MM.1S (cell line): ENCODE measurements at regions not wholly inside any gene's neighbourhood (a gene's known extent, or its start where the extent isn't known, plus 50 kb on each side); places are given as distances from the start of the nearest gene placed in this dataset.

ENCODE experiments used
- EZH2 ChIP-seq: fragments of 300-600 bp; sonication (generic); optimal IDR thresholded peaks from 2 replicates; pipeline ENCODE3; 2017; ENCODE audit warnings: low read depth, mild to moderate bottlenecking, antibody characterized with exemption, low read length, mixed read lengths
- TF ChIP-seq, protein P1 (sequence below): fragments of 300-600 bp; sonication (generic); IDR thresholded peaks from 2 replicates; pipeline ENCODE4 v1.5.1; 2016; ENCODE audit warnings: antibody characterized with exemption, low read length, mixed read lengths

DNA sequence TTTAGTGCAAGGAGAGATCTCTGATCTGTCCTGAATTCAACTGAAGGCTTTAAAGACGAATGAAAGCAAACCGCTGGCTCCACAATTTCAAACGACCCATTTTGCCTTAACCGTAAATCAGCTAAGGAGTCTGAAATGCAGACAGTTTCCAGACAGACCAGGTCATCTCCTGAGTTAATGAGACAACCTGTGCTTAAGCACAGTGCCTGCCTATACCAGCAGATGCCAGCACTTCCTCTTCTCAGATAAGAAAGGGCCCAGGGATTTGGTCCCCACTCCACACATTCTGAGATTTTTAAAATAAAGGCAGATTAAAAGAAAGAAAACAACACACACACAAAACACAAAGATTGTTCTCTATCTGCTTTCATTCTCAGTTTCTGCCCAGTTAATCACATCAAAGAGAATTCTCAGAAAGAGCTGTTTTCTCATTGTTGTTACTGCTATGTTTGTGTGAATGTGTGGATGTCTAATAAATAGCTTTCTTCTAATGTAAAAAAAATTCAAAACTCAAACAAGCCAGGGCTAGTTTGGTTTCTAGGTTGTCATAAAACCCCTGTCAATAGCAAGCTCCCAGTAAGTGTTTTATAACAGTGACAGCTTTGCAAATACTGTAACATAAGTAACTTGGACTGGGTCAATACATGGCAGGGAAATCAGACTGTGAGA lies 157.7 kb upstream of the SLC24A2 start:
- TF ChIP-seq, protein P1, sequence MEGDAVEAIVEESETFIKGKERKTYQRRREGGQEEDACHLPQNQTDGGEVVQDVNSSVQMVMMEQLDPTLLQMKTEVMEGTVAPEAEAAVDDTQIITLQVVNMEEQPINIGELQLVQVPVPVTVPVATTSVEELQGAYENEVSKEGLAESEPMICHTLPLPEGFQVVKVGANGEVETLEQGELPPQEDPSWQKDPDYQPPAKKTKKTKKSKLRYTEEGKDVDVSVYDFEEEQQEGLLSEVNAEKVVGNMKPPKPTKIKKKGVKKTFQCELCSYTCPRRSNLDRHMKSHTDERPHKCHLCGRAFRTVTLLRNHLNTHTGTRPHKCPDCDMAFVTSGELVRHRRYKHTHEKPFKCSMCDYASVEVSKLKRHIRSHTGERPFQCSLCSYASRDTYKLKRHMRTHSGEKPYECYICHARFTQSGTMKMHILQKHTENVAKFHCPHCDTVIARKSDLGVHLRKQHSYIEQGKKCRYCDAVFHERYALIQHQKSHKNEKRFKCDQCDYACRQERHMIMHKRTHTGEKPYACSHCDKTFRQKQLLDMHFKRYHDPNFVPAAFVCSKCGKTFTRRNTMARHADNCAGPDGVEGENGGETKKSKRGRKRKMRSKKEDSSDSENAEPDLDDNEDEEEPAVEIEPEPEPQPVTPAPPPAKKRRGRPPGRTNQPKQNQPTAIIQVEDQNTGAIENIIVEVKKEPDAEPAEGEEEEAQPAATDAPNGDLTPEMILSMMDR, result peak; percentile 28; the same call in 1 of the 2 replicates
- no peak for TF ChIP-seq EZH2
